ENCODE measurements at regions not wholly inside any gene's neighbourhood (a gene's known extent, or its start where the extent isn't known, plus 50 kb on each side); places are given as distances from the start of the nearest gene placed in this dataset.
"Not testable (repeated sequence)": the region's sequence is repeated elsewhere in the genome, so short reads cannot be mapped to it uniquely, and the experiment has no call there.

GRCh38 chr12:33593753-33594152, 154.1 kb upstream of the SYT10 start:
- DNase-seq, result no peak

GRCh38 chr12:33596061-33596460, 156.4 kb upstream of the SYT10 start:
- DNase-seq, result no peak

GRCh38 chr12:33596814-33597213, 157.2 kb upstream of the SYT10 start:
- no peak for DNase-seq

- no peak for DNase-seq
These were observed 162.9 kb upstream of the SYT10 start for GRCh38 chr12:33602515-33602914.

- no peak for DNase-seq
These were observed 166.1 kb upstream of the SYT10 start for GRCh38 chr12:33605757-33606156.

GRCh38 chr12:33609910-33610309, 170.3 kb upstream of the SYT10 start:
- no peak for DNase-seq

- no peak for DNase-seq
These were observed 175.0 kb upstream of the SYT10 start for GRCh38 chr12:33614630-33615029.

GRCh38 chr12:33617218-33617617, 177.6 kb upstream of the SYT10 start:
- no peak for DNase-seq

GRCh38 chr12:33628087-33628486, 188.5 kb upstream of the SYT10 start:
- no peak for DNase-seq

- DNase-seq, result no peak
These were observed 194.9 kb upstream of the SYT10 start for GRCh38 chr12:33634544-33634943.

GRCh38 chr12:33636930-33637329, 197.3 kb upstream of the SYT10 start:
- not testable (repeated sequence) for DNase-seq

- no peak for DNase-seq
These were observed 200.4 kb upstream of the SYT10 start for GRCh38 chr12:33639975-33640374.

- DNase-seq, result no peak
These were observed 210.4 kb upstream of the SYT10 start for GRCh38 chr12:33649992-33650391.

- DNase-seq, result no peak
These were observed 211.2 kb upstream of the SYT10 start for GRCh38 chr12:33650832-33651231.

GRCh38 chr12:33653362-33653761, 213.7 kb upstream of the SYT10 start:
- no peak for DNase-seq

GRCh38 chr12:33654313-33654712, 214.7 kb upstream of the SYT10 start:
- DNase-seq, result no peak

GRCh38 chr12:33663000-33663654, 223.5 kb upstream of the SYT10 start:
- DNase-seq, result no peak

GRCh38 chr12:33669349-33669748, 229.7 kb upstream of the SYT10 start:
- no peak for DNase-seq

GRCh38 chr12:33670284-33670683, 230.7 kb upstream of the SYT10 start:
- no peak for DNase-seq

GRCh38 chr12:33671676-33672075, 232.1 kb upstream of the SYT10 start:
- DNase-seq, result no peak

GRCh38 chr12:33672836-33673577, 233.4 kb upstream of the SYT10 start:
- no peak for DNase-seq

- DNase-seq, result no peak
These were observed 237.2 kb upstream of the SYT10 start for GRCh38 chr12:33676866-33677265.

GRCh38 chr12:33678221-33678964, 238.8 kb upstream of the SYT10 start:
- DNase-seq, result no peak

GRCh38 chr12:33690562-33690961, 250.9 kb upstream of the SYT10 start:
- DNase-seq, result no peak

Measured in SHP77 treated with DMSO at 0.1 percent for 48 hours (cell line).